ENCODE measurements at regions not wholly inside any gene's neighbourhood (a gene's known extent, or its start where the extent isn't known, plus 50 kb on each side); places are given as distances from the start of the nearest gene placed in this dataset.

GRCh38 chr16:27730661-27731210 is 180.8 kb downstream of the KATNIP start:
- TF ChIP-seq CTCF (IDR thresholded peaks at IDR 0.05) (no peak), PBX3 (IDR thresholded peaks at IDR 0.05) (no peak), JUND (IDR thresholded peaks at IDR 0.05) (no peak), RAD21 (IDR thresholded peaks at IDR 0.05; ENCODE audit: low read length) (no peak), MAX (IDR thresholded peaks at IDR 0.05; ENCODE audit: low read depth) (no peak), RFX5 (IDR thresholded peaks at IDR 0.05; ENCODE audit: low read length) (no peak), REST (IDR thresholded peaks at IDR 0.05; ENCODE audit: low read depth, low read length) (no peak), RXRA (IDR thresholded peaks at IDR 0.05; ENCODE audit: borderline replicate concordance, low read depth) (no peak), NRF1 (IDR thresholded peaks at IDR 0.05; ENCODE audit: low read depth, low read length) (no peak), MXI1 (IDR thresholded peaks at IDR 0.05; ENCODE audit: low read depth, low read length) (no peak), EP300 (IDR thresholded peaks at IDR 0.05; ENCODE audit: borderline replicate concordance in 1 of 2, low read depth in 1 of 2, low read length in 1 of 2) (no peak), USF1 (IDR thresholded peaks at IDR 0.05; ENCODE audit: borderline replicate concordance, low read depth) (no peak), SMC3 (IDR thresholded peaks at IDR 0.05; ENCODE audit: low read depth, low read length) (no peak), YY1 (IDR thresholded peaks at IDR 0.05; ENCODE audit: low read depth) (no peak)

All from SK-N-SH (cell line).